ENCODE measurements at regions not wholly inside any gene's neighbourhood (a gene's known extent, or its start where the extent isn't known, plus 50 kb on each side); places are given as distances from the start of the nearest gene placed in this dataset.
"Not testable (repeated sequence)": the region's sequence is repeated elsewhere in the genome, so short reads cannot be mapped to it uniquely, and the experiment has no call there.

GRCh38 chr14:97995038-97995437, 1197.9 kb downstream of the VRK1 start:
- no peaks in the 10 kb centered on the region for H3K4me1 Mint-ChIP-seq
- no peak for DNase-seq
- POLR2A ChIA-PET, result no interaction called here

GRCh38 chr14:97995531-97995930, 1198.3 kb downstream of the VRK1 start:
- intact Hi-C loops (cut with micrococcal nuclease), result no loop called here
- no peaks in the 10 kb centered on the region for H3K36me3 Mint-ChIP-seq (ENCODE audit: low read depth)
- H3K4me3 Mint-ChIP-seq, result no peak overlapping the region
- no peak for ATAC-seq (ENCODE audit: low read depth)
- POLR2A ChIA-PET, result no interaction called here
- CTCF ChIA-PET, result no interaction called here
- TF ChIP-seq, protein P1, sequence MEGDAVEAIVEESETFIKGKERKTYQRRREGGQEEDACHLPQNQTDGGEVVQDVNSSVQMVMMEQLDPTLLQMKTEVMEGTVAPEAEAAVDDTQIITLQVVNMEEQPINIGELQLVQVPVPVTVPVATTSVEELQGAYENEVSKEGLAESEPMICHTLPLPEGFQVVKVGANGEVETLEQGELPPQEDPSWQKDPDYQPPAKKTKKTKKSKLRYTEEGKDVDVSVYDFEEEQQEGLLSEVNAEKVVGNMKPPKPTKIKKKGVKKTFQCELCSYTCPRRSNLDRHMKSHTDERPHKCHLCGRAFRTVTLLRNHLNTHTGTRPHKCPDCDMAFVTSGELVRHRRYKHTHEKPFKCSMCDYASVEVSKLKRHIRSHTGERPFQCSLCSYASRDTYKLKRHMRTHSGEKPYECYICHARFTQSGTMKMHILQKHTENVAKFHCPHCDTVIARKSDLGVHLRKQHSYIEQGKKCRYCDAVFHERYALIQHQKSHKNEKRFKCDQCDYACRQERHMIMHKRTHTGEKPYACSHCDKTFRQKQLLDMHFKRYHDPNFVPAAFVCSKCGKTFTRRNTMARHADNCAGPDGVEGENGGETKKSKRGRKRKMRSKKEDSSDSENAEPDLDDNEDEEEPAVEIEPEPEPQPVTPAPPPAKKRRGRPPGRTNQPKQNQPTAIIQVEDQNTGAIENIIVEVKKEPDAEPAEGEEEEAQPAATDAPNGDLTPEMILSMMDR (IDR thresholded peaks at IDR 0.05), result no peak
- DNase-seq, result no peak
- no peaks in the 10 kb centered on the region for H3K27me3 Mint-ChIP-seq
- peaks cover 4% of the 10 kb centered on the region for H3K9me3 Mint-ChIP-seq
- no peaks in the 10 kb centered on the region for H3K4me1 Mint-ChIP-seq
- H3K27ac Mint-ChIP-seq, result no peak overlapping the region

More at GRCh38 chr14:97995038-97995437, 1197.9 kb downstream of the VRK1 start:
- TF ChIP-seq, protein P1 (IDR thresholded peaks at IDR 0.05), result no peak
- H3K36me3 Mint-ChIP-seq (ENCODE audit: low read depth), result no peaks in the 10 kb centered on the region
- intact Hi-C loops (cut with micrococcal nuclease), result no loop called here
- peaks cover 4% of the 10 kb centered on the region for H3K9me3 Mint-ChIP-seq
- H3K27ac Mint-ChIP-seq, result no peak overlapping the region
- H3K4me3 Mint-ChIP-seq, result no peak overlapping the region
- ATAC-seq (ENCODE audit: low read depth), result no peak
- H3K27me3 Mint-ChIP-seq, result no peaks in the 10 kb centered on the region
- CTCF ChIA-PET, result no interaction called here

DNA sequence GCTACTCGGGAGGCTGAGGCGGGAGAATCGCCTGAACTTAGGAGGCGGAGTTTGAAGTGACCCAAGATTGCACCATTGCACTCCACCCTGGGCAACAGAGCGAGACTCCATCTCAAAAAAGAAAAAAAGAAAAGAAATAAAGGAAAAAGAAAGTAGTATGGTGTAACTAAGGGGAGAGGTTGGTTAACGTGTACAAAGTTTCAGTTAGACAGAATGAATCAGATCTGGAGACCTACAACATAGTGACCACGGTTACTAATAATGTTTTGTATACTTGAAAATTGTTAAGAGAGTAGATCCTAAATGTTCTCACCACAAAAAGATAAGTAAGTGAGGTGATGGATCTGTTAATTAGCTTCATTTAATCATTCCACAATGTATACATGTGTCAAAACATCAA, 1208.8 kb downstream of the VRK1 start:
- Mint-ChIP-seq H3K36me3 (ENCODE audit: low read depth) (no peaks in the 10 kb centered on the region), H3K4me1 (no peaks in the 10 kb centered on the region), H3K27ac (no peak overlapping the region), H3K27me3 (no peaks in the 10 kb centered on the region), H3K4me3 (no peak overlapping the region), H3K9me3 (peaks cover 2% of the 10 kb centered on the region)
- intact Hi-C loops (cut with micrococcal nuclease), result no loop called here
- TF ChIP-seq, protein P1 (IDR thresholded peaks at IDR 0.05), result no peak
- CTCF ChIA-PET, result no interaction called here
- DNase-seq (no peak), ATAC-seq (ENCODE audit: low read depth) (no peak)
- POLR2A ChIA-PET, result no interaction called here

DNA sequence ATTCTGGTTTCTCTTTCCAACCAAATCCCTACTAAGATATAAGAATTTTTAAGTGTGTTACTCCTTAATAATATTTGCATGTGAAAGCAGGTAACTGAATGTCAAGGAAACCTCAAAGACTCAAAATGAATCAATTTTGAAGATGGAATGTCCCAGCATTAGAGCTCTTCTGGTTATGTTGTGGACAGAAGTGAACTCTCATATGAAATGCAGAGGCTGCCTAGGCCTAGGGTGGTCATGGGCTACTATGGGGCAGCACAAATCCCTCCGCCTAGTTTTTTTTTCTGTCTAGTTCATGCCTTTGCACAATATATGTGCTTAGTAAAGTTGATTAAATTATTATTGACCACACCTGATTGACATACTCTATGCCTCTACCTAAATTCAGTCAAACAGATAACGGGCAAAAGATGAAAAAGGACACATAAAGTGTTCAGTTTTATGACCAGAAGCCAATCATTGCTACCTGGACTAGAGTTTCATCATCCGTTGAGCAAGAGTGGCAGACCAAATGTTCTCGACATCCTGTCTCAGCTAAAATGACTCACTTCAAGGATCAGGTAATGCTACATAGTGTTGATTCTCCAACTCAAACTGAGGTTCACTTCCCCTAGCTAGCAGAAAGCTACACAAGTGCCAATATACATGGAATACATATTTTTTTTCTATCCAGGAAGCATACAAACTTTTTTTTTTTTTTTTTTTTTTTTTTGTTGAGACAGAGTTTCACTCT, 1211.4 kb downstream of the VRK1 start:
- Mint-ChIP-seq H3K27ac (no peak overlapping the region), H3K4me3 (no peak overlapping the region), H3K36me3 (ENCODE audit: low read depth) (no peaks in the 10 kb centered on the region), H3K27me3 (no peaks in the 10 kb centered on the region), H3K9me3 (peaks cover 3% of the 10 kb centered on the region), H3K4me1 (no peaks in the 10 kb centered on the region)
- no peak for ATAC-seq (ENCODE audit: low read depth)
- DNase-seq, result no peak
- TF ChIP-seq, protein P1 (IDR thresholded peaks at IDR 0.05), result no peak
- intact Hi-C loops (cut with micrococcal nuclease), result no loop called here
- ChIA-PET CTCF (no interaction called here), POLR2A (no interaction called here)

GRCh38 chr14:98009177-98009576, 1212.0 kb downstream of the VRK1 start:
- H3K27me3 Mint-ChIP-seq; H3K27ac Mint-ChIP-seq; H3K4me3 Mint-ChIP-seq; H3K36me3 Mint-ChIP-seq (ENCODE audit: low read depth); CTCF ChIA-PET; DNase-seq; intact Hi-C loops (cut with micrococcal nuclease); H3K9me3 Mint-ChIP-seq; ATAC-seq (ENCODE audit: low read depth); POLR2A ChIA-PET; H3K4me1 Mint-ChIP-seq: not testable (repeated sequence)

DNA sequence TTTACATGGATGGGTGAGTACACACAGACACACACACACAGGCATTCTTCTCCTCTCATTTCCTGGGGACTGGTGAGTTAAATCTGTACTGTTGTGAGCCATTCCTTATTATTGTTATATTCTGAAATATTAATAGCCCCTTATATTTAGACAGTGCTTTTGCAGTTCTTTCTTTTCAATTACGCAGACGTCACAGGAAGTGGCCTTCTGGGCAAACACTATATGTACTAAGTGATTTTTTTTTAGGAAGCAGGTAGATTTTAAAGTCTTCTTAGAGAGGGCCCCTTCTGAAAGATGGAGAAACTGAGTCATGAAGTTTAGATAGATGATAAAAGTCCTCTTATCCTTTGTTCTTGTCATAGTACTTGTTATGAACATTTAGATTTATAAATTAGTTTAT, 1213.6 kb downstream of the VRK1 start:
- H3K27ac Mint-ChIP-seq, result no peak overlapping the region
- no peaks in the 10 kb centered on the region for H3K36me3 Mint-ChIP-seq (ENCODE audit: low read depth)
- TF ChIP-seq, protein P1 (IDR thresholded peaks at IDR 0.05), result no peak
- no peak overlapping the region for H3K4me3 Mint-ChIP-seq
- H3K27me3 Mint-ChIP-seq, result no peaks in the 10 kb centered on the region
- ChIA-PET POLR2A (no interaction called here), CTCF (no interaction called here)
- peaks cover 6% of the 10 kb centered on the region for H3K9me3 Mint-ChIP-seq
- ATAC-seq (ENCODE audit: low read depth) (no peak), DNase-seq (no peak)
- intact Hi-C loops (cut with micrococcal nuclease), result no loop called here
- H3K4me1 Mint-ChIP-seq, result no peaks in the 10 kb centered on the region

Measured in activated B cell treated with CpG ODN at 0.5 μM for 24 hours (primary cell).